PC-3 (cell line): ENCODE measurements at regions not wholly inside any gene's neighbourhood (a gene's known extent, or its start where the extent isn't known, plus 50 kb on each side); places are given as distances from the start of the nearest gene placed in this dataset.

Experiments used
- ATAC-seq: fragments of 200-7000 bp; cut with Tn5 transposase; 2 replicates; pipeline ENCODE4 v1.9.1; 2020; ENCODE audit warnings: mild to moderate bottlenecking, moderate library complexity
- BruUV-seq: library from RNA; stranded (reverse); fragments of 400-500 nt; replicated peaks from 2 replicates; lab custom pipeline; 2021; lab: Mats Ljungman, UMichigan
- CTCF ChIA-PET: fragments of 300-600 bp; sonication (Branson Sonifier 250); formaldehyde crosslinking; loops from one replicate; lab custom pipeline; 2022; ENCODE audit warnings: antibody characterized with exemption; lab: Charles Lee
- POLR2A ChIA-PET: fragments of 300-600 bp; sonication (Branson Sonifier 250); formaldehyde crosslinking; loops from one replicate; lab custom pipeline; 2022; ENCODE audit warnings: antibody characterized with exemption; ENCODE audit not compliant: unreplicated experiment; lab: Charles Lee
- DNase-seq: peaks from one replicate; pipeline ENCODE4 v3.0.0-alpha.2; 2015
- H2AFZ ChIP-seq: fragments of 300-600 bp; sonication (generic); 2 replicates; pipeline ENCODE4 v1.6.0; 2016; ENCODE audit warnings: antibody characterized with exemption, low read length
- H3F3A ChIP-seq: fragments of 300-600 bp; sonication (generic); one replicate; pipeline ENCODE4 v1.6.0; 2017; ENCODE audit warnings: antibody characterized with exemption, low read length, control low read depth, mild to moderate bottlenecking; ENCODE audit not compliant: unreplicated experiment
- H3K27ac ChIP-seq: fragments of 300-600 bp; sonication (generic); 2 replicates; pipeline ENCODE4 v1.5.1; 2016; ENCODE audit warnings: mild to moderate bottlenecking, low read length
- H3K27me3 ChIP-seq: fragments of 300-600 bp; sonication (generic); 2 replicates; pipeline ENCODE4 v1.6.1; 2016; ENCODE audit warnings: low read length, mixed read lengths
- H3K36me3 ChIP-seq: fragments of 300-600 bp; sonication (generic); 2 replicates; pipeline ENCODE4 v1.6.1; 2016; ENCODE audit warnings: low read depth, mixed run types, low read length, mixed read lengths
- H3K4me1 ChIP-seq: fragments of 300-600 bp; sonication (generic); 2 replicates; pipeline ENCODE4 v1.5.1; 2016; ENCODE audit warnings: low read length; ENCODE audit not compliant: insufficient read depth
- H3K4me2 ChIP-seq: fragments of 300-600 bp; sonication (generic); 2 replicates; pipeline ENCODE4 v1.6.0; 2016; ENCODE audit warnings: low read length
- H3K4me3 ChIP-seq: fragments of 300-600 bp; sonication (generic); 2 replicates; pipeline ENCODE4 v1.5.1; 2016; ENCODE audit warnings: mild to moderate bottlenecking, low read length, mixed read lengths
- H3K79me2 ChIP-seq: fragments of 300-600 bp; sonication (generic); 2 replicates; pipeline ENCODE4 v1.6.1; 2017; ENCODE audit warnings: low read length, mixed read lengths
- H3K9ac ChIP-seq: fragments of 300-600 bp; sonication (generic); 2 replicates; pipeline ENCODE4 v1.6.0; 2016; ENCODE audit warnings: mild to moderate bottlenecking, low read length
- H3K9me2 ChIP-seq: fragments of 300-600 bp; sonication (generic); replicated peaks from 2 replicates; pipeline ENCODE4 v1.6.1; 2016; ENCODE audit warnings: mixed run types, low read length, mixed read lengths
- H3K9me3 ChIP-seq: fragments of 300-600 bp; sonication (generic); 2 replicates; pipeline ENCODE4 v1.6.1; 2016; ENCODE audit warnings: low read length, mixed read lengths
- H4K20me1 ChIP-seq: fragments of 300-600 bp; sonication (generic); 2 replicates; pipeline ENCODE4 v1.6.1; 2016; ENCODE audit warnings: low read length, mixed read lengths
- CTCF ChIP-seq: fragments of 300-600 bp; sonication (generic); conservative IDR thresholded peaks from 2 replicates; pipeline ENCODE4 v1.5.1; 2017; ENCODE audit warnings: antibody characterized with exemption, low read depth, mild to moderate bottlenecking, low read length
- EZH2 ChIP-seq: fragments of 300-600 bp; sonication (generic); IDR thresholded peaks from one replicate; pipeline ENCODE4 v1.6.1; 2017; ENCODE audit warnings: antibody characterized with exemption, mild to moderate bottlenecking, low read length; ENCODE audit not compliant: unreplicated experiment
- EZH2phosphoT487 ChIP-seq: fragments of 300-600 bp; sonication (generic); IDR thresholded peaks from 2 replicates; pipeline ENCODE4 v1.6.1; 2018; ENCODE audit warnings: mild to moderate bottlenecking, antibody characterized with exemption, low read length, borderline replicate concordance
- intact Hi-C: fragments of 100-400 bp; cut with micrococcal nuclease; formaldehyde crosslinking; loops from 2 replicates; pipeline ENCODE4 v1.9.0; 2023

GRCh38 chr7:17019106-17019505 is 137.3 kb upstream of the AGR3 start:
- ATAC-seq (no peak), DNase-seq (no peak)
- no peaks in the 10 kb centered on the region for H3K9me2 ChIP-seq
- H3K9ac ChIP-seq: no peak overlapping the region
- no peaks in the 10 kb centered on the region for H3F3A ChIP-seq
- no peaks in the 10 kb centered on the region for H4K20me1 ChIP-seq
- TF ChIP-seq EZH2 (no peak), EZH2phosphoT487 (no peak), CTCF (no peak)
- intact Hi-C loops: no loop called here
- no peak overlapping the region for H3K27ac ChIP-seq
- H3K4me3 ChIP-seq: no peak overlapping the region
- 0 out of 2 replicates have a peak, but pooled peaks cover 3% of the 10 kb centered on the region for H3K4me1 ChIP-seq
- ChIA-PET CTCF (no interaction called here), POLR2A (no interaction called here)
- H3K4me2 ChIP-seq: no peak overlapping the region
- H3K79me2 ChIP-seq: no peaks in the 10 kb centered on the region
- no peaks in the 10 kb centered on the region for H3K9me3 ChIP-seq
- H2AFZ ChIP-seq: no peak overlapping the region
- no TSS peak for BruUV-seq
- H3K27me3 ChIP-seq: no peaks in the 10 kb centered on the region
- no peaks in the 10 kb centered on the region for H3K36me3 ChIP-seq

- intact Hi-C loops: no loop called here
- Histone ChIP-seq H3K27me3 (no peaks in the 10 kb centered on the region), H3F3A (no peaks in the 10 kb centered on the region), H3K9ac (no peak overlapping the region), H3K9me3 (no peaks in the 10 kb centered on the region), H3K9me2 (no peaks in the 10 kb centered on the region), H3K4me2 (no peak overlapping the region), H3K4me3 (no peak overlapping the region), H3K79me2 (no peaks in the 10 kb centered on the region), H4K20me1 (no peaks in the 10 kb centered on the region), H2AFZ (no peak overlapping the region), H3K4me1 (0 out of 2 replicates have a peak, but pooled peaks cover 3% of the 10 kb centered on the region), H3K27ac (no peak overlapping the region), H3K36me3 (no peaks in the 10 kb centered on the region)
- BruUV-seq: no TSS peak
- CTCF ChIA-PET: no interaction called here
- TF ChIP-seq CTCF (no peak), EZH2phosphoT487 (no peak), EZH2 (no peak)
- POLR2A ChIA-PET: no interaction called here
- no peak for DNase-seq
- ATAC-seq: no peak
These were observed 138.5 kb upstream of the AGR3 start for GRCh38 chr7:17020250-17020649.

GRCh38 chr7:17021205-17021604 is 139.4 kb upstream of the AGR3 start:
- H3K9me3 ChIP-seq: no peaks in the 10 kb centered on the region
- no peaks in the 10 kb centered on the region for H3K36me3 ChIP-seq
- intact Hi-C loops: no loop called here
- ChIA-PET POLR2A (no interaction called here), CTCF (no interaction called here)
- H3K4me3 ChIP-seq: no peak overlapping the region
- H3K27me3 ChIP-seq: no peaks in the 10 kb centered on the region
- TF ChIP-seq EZH2phosphoT487: no peak
- TF ChIP-seq EZH2: no peak
- no peak for TF ChIP-seq CTCF
- no peak overlapping the region for H3K27ac ChIP-seq
- H3K79me2 ChIP-seq: no peaks in the 10 kb centered on the region
- H3K9me2 ChIP-seq: no peaks in the 10 kb centered on the region
- DNase-seq: no peak
- no peak overlapping the region for H2AFZ ChIP-seq
- no peak overlapping the region for H3K9ac ChIP-seq
- no peaks in the 10 kb centered on the region for H4K20me1 ChIP-seq
- ATAC-seq: no peak
- H3F3A ChIP-seq: no peaks in the 10 kb centered on the region
- no peak overlapping the region for H3K4me2 ChIP-seq
- H3K4me1 ChIP-seq: 0 out of 2 replicates have a peak, but pooled peaks cover 3% of the 10 kb centered on the region
- no TSS peak for BruUV-seq
